SK-N-SH (cell line): ENCODE measurements at regions not wholly inside any gene's neighbourhood (a gene's known extent, or its start where the extent isn't known, plus 50 kb on each side); places are given as distances from the start of the nearest gene placed in this dataset.

Experiments
- CTCF ChIA-PET: fragments of 300-600, 350-600 bp; formaldehyde crosslinking; extraction: SDS; loops from one replicate; lab custom pipeline; 2021; lab: Yijun Ruan, JAX
- POLR2A ChIA-PET: fragments of 350-600 bp; sonication (Branson Sonifier 250); formaldehyde crosslinking; extraction: SDS; loops from one replicate; lab custom pipeline; 2020; ENCODE audit warnings: antibody characterized with exemption, inconsistent platforms; lab: Yijun Ruan, JAX
- DNase-seq: peaks from one replicate; pipeline ENCODE4 v3.0.0; 2012
- H2AFZ ChIP-seq: fragments of 200-600 bp; sonication (generic); 2 replicates; pipeline ENCODE4 v1.8.1; 2016; ENCODE audit warnings: antibody characterized with exemption, mild to moderate bottlenecking, low read depth
- H3F3A ChIP-seq: fragments of 200-600 bp; sonication (generic); replicated peaks from 2 replicates; pipeline ENCODE3; 2016; ENCODE audit warnings: antibody characterized with exemption, mild to moderate bottlenecking; ENCODE audit not compliant: insufficient read depth
- H3K27ac ChIP-seq, 2 experiments: fragments of 200-500 bp in 1 of 2; fragments of 200-600 bp in 1 of 2; sonication (Bioruptor generic) in 1 of 2; sonication (generic), shearing (Covaris generic) in 1 of 2; 2 replicates each; pipeline versions ENCODE4 v1.5.1 to v1.6.1; 2014 to 2016; ENCODE audit warnings: low read depth in 2 of 2, inconsistent platforms in 1 of 2, low read length in 1 of 2, mild to moderate bottlenecking in 1 of 2, mixed read lengths in 1 of 2
- H3K27me3 ChIP-seq: fragments of 200-600 bp; sonication (generic), shearing (Covaris generic); 2 replicates; pipeline ENCODE4 v1.6.1; 2016; ENCODE audit warnings: mixed run types; ENCODE audit not compliant: insufficient read depth
- H3K36me3 ChIP-seq, 2 experiments: fragments of 200-500 bp in 1 of 2; fragments of 200-600 bp in 1 of 2; sonication (Bioruptor generic) in 1 of 2; sonication (generic) in 1 of 2; replicated peaks in 1 of 2; 2 replicates each; pipeline versions ENCODE3 to v1.5.1; 2014 to 2016; ENCODE audit warnings: low read length in 1 of 2, mild to moderate bottlenecking in 1 of 2; ENCODE audit not compliant: insufficient read depth in 2 of 2, control insufficient read depth in 1 of 2
- H3K4me1 ChIP-seq, 2 experiments: fragments of 200-500 bp in 1 of 2; fragments of 200-600 bp in 1 of 2; sonication (Bioruptor generic) in 1 of 2; sonication (generic), shearing (Covaris generic) in 1 of 2; 2 replicates each; pipeline versions ENCODE4 v1.5.1 to v1.6.1; 2014 to 2016; ENCODE audit warnings: low read depth in 1 of 2, low read length in 1 of 2, mixed run types in 1 of 2; ENCODE audit not compliant: insufficient read depth in 2 of 2, control insufficient read depth in 1 of 2
- H3K4me2 ChIP-seq: fragments of 200-600 bp; sonication (generic), shearing (Covaris generic); 2 replicates; pipeline ENCODE4 v1.6.1; 2017; ENCODE audit warnings: mixed run types
- H3K4me3 ChIP-seq, 2 experiments: fragments of 200-500 bp in 1 of 2; fragments of 200-600 bp in 1 of 2; sonication (Bioruptor generic) in 1 of 2; sonication (generic), shearing (Covaris generic) in 1 of 2; 2 replicates each; pipeline versions ENCODE4 v1.5.1 to v1.8.1; 2014 to 2016; ENCODE audit warnings: low read depth in 2 of 2, inconsistent platforms in 1 of 2, low read length in 1 of 2, mild to moderate bottlenecking in 1 of 2, mixed read lengths in 1 of 2, moderate library complexity in 1 of 2
- H3K79me2 ChIP-seq: fragments of 200-600 bp; sonication (generic); 2 replicates; pipeline ENCODE4 v1.8.1; 2017; ENCODE audit warnings: mild to moderate bottlenecking; ENCODE audit not compliant: insufficient read depth
- H3K9ac ChIP-seq: fragments of 200-600 bp; sonication (generic); 2 replicates; pipeline ENCODE4 v1.6.1; 2017; ENCODE audit warnings: mixed run types
- H3K9me2 ChIP-seq: fragments of 200-600 bp; sonication (generic); 2 replicates; pipeline ENCODE4 v1.6.1; 2017; ENCODE audit warnings: mixed run types
- H3K9me3 ChIP-seq: fragments of 200-600 bp; sonication (generic); 2 replicates; pipeline ENCODE4 v1.6.1; 2017; ENCODE audit warnings: mixed run types, mild to moderate bottlenecking, moderate library complexity
- H4K20me1 ChIP-seq: fragments of 200-600 bp; sonication (generic); 2 replicates; pipeline ENCODE4 v1.6.1; 2017; ENCODE audit warnings: mild to moderate bottlenecking, mixed run types; ENCODE audit not compliant: insufficient read depth
- CHD2 ChIP-seq: fragments of 150-350 bp; IDR thresholded peaks from 2 replicates; pipeline ENCODE4 v1.6.1; 2018; ENCODE audit warnings: low read length; ENCODE audit not compliant: partially characterized antibody
- ELF1 ChIP-seq: IDR thresholded peaks from 2 replicates; pipeline ENCODE4 v1.4.0; 2012
- EP300 ChIP-seq, 2 experiments: IDR thresholded peaks; 2 replicates each; pipeline versions ENCODE4 v1.4.0 to v1.6.1; 2012; ENCODE audit warnings: borderline replicate concordance in 1 of 2, low read depth in 1 of 2, low read length in 1 of 2
- FOXJ3 ChIP-seq: sonication (generic); formaldehyde crosslinking; IDR thresholded peaks from 2 replicates; pipeline ENCODE4 v1.5.1; 2020; ENCODE audit warnings: mild to moderate bottlenecking, missing genetic modification reagents
- FOXM1 ChIP-seq: IDR thresholded peaks from 2 replicates; pipeline ENCODE4 v1.4.0; 2012; ENCODE audit warnings: low read depth, mild to moderate bottlenecking
- GATA2 ChIP-seq: sonication (generic); formaldehyde crosslinking; IDR thresholded peaks from 2 replicates; pipeline ENCODE4 v1.5.0; 2020; ENCODE audit warnings: mild to moderate bottlenecking, missing genetic modification reagents
- JUND ChIP-seq: IDR thresholded peaks from 2 replicates; pipeline ENCODE4 v1.4.0; 2012
- MAX ChIP-seq: IDR thresholded peaks from 2 replicates; pipeline ENCODE4 v1.4.0; 2012; ENCODE audit warnings: low read depth
- MEF2A ChIP-seq: IDR thresholded peaks from 2 replicates; pipeline ENCODE4 v1.4.0; 2012; ENCODE audit warnings: low read depth, borderline replicate concordance
- MXI1 ChIP-seq: IDR thresholded peaks from 2 replicates; pipeline ENCODE4 v1.6.1; 2012; ENCODE audit warnings: mild to moderate bottlenecking, low read depth, low read length, improper control_type of control experiment
- NRF1 ChIP-seq: IDR thresholded peaks from 2 replicates; pipeline ENCODE4 v1.6.1; 2012; ENCODE audit warnings: low read depth, mild to moderate bottlenecking, low read length
- RAD21 ChIP-seq: IDR thresholded peaks from 2 replicates; pipeline ENCODE4 v1.6.1; 2012; ENCODE audit warnings: mild to moderate bottlenecking, low read length
- REST ChIP-seq: IDR thresholded peaks from 2 replicates; pipeline ENCODE4 v1.6.1; 2012; ENCODE audit warnings: mild to moderate bottlenecking, low read depth, low read length, moderate library complexity
- RFX5 ChIP-seq: IDR thresholded peaks from 2 replicates; pipeline ENCODE4 v1.6.1; 2012; ENCODE audit warnings: mild to moderate bottlenecking, improper control_type of control experiment, low read length
- RXRA ChIP-seq: IDR thresholded peaks from 2 replicates; pipeline ENCODE4 v1.4.0; 2012; ENCODE audit warnings: low read depth, mild to moderate bottlenecking, borderline replicate concordance
- SIN3A ChIP-seq: IDR thresholded peaks from 2 replicates; pipeline ENCODE4 v1.6.1; 2012; ENCODE audit warnings: low read depth, mild to moderate bottlenecking, low read length, moderate library complexity, borderline replicate concordance
- TCF12 ChIP-seq: IDR thresholded peaks from 2 replicates; pipeline ENCODE4 v1.4.0; 2012
- WGBS: methylation state at CpG from one replicate; pipeline ENCODE4 v1.1.6; 2017; ENCODE audit warnings: low lambda C conversion rate; 5-methylcytosine and 5-hydroxymethylcytosine counted together

- H4K20me1 ChIP-seq: no peaks in the 10 kb centered on the region
- WGBS: 50% methylated on average over 2 of the region's 2 CpGs
- H3K79me2 ChIP-seq: no peaks in the 10 kb centered on the region
- no peak overlapping the region for H3K27ac ChIP-seq
- DNase-seq: no peak
- H3K4me2 ChIP-seq: no peak overlapping the region
- no peak overlapping the region for H3K9ac ChIP-seq
- no peaks in the 10 kb centered on the region for H3K36me3 ChIP-seq
- ChIA-PET POLR2A (no interaction called here), CTCF (interaction anchor here (1.0 to 1.4 kb wide), 2 partner anchors 68 to 89 kb away, joined by 3 to 8 read pairs; no protein-coding TSS in a partner anchor)
- no peaks in the 10 kb centered on the region for H3K9me3 ChIP-seq
- no peak for TF ChIP-seq RFX5
- no peak for TF ChIP-seq MXI1
- no peak for TF ChIP-seq EP300 (IDR thresholded peaks at IDR 0.05; ENCODE audit: borderline replicate concordance in 1 of 2, low read depth in 1 of 2, low read length in 1 of 2)
- TF ChIP-seq FOXJ3 (CRISPR knock-in tag): no peak
- TF ChIP-seq RXRA: no peak
- no peak for TF ChIP-seq TCF12
- no peak for TF ChIP-seq MAX
- no peak for TF ChIP-seq MEF2A
- TF ChIP-seq NRF1: no peak
- no peaks in the 10 kb centered on the region for H3K4me1 ChIP-seq
- H2AFZ ChIP-seq: no peak overlapping the region
- H3K4me3 ChIP-seq: no peak overlapping the region
- H3K27me3 ChIP-seq: no peaks in the 10 kb centered on the region
- no peaks in the 10 kb centered on the region for H3F3A ChIP-seq
- H3K9me2 ChIP-seq: no peaks in the 10 kb centered on the region
These were observed 206.7 kb downstream of the CTH start for GRCh38 chr1:70617728-70618127.

GRCh38 chr1:70627910-70628309 lies 216.8 kb downstream of the CTH start:
- H3F3A ChIP-seq: no peaks in the 10 kb centered on the region
- no peak for TF ChIP-seq SIN3A
- TF ChIP-seq CHD2: no peak
- no peak for TF ChIP-seq RFX5
- no peak for TF ChIP-seq FOXM1
- peak; percentile 14; the same call in 1 of the 2 replicates for TF ChIP-seq TCF12
- TF ChIP-seq ELF1: no peak
- TF ChIP-seq JUND: no peak
- no peaks in the 10 kb centered on the region for H3K9me3 ChIP-seq
- H3K9me2 ChIP-seq: no peaks in the 10 kb centered on the region
- H3K4me2 ChIP-seq: no peak overlapping the region
- no peak overlapping the region for H3K4me3 ChIP-seq
- H3K79me2 ChIP-seq: no peaks in the 10 kb centered on the region
- CTCF ChIA-PET: interaction anchor here (1.2 kb wide), 1 partner anchor 12 kb away, joined by 3 read pairs; no protein-coding TSS in a partner anchor
- 43% methylated on average over 4 of the region's 4 CpGs for WGBS
- no peaks in the 10 kb centered on the region for H3K27me3 ChIP-seq
- no peak overlapping the region for H2AFZ ChIP-seq
- no peaks in the 10 kb centered on the region for H3K36me3 ChIP-seq
- no peaks in the 10 kb centered on the region for H3K4me1 ChIP-seq
- POLR2A ChIA-PET: no interaction called here
- H3K9ac ChIP-seq: no peak overlapping the region
- H3K27ac ChIP-seq: no peak overlapping the region
- no peak for DNase-seq
- no peaks in the 10 kb centered on the region for H4K20me1 ChIP-seq

GRCh38 chr1:70628973-70629372 lies 217.9 kb downstream of the CTH start:
- no peak overlapping the region for H3K9ac ChIP-seq
- no peaks in the 10 kb centered on the region for H3K9me3 ChIP-seq
- H3F3A ChIP-seq: no peaks in the 10 kb centered on the region
- CTCF ChIA-PET: interaction anchor here (1.2 kb wide), 1 partner anchor 13 kb away, joined by 3 read pairs; no protein-coding TSS in a partner anchor
- H3K9me2 ChIP-seq: no peaks in the 10 kb centered on the region
- no peaks in the 10 kb centered on the region for H4K20me1 ChIP-seq
- no peak overlapping the region for H2AFZ ChIP-seq
- H3K36me3 ChIP-seq: no peaks in the 10 kb centered on the region
- 40% methylated on average over 4 of the region's 5 CpGs for WGBS
- H3K79me2 ChIP-seq: no peaks in the 10 kb centered on the region
- DNase-seq: no peak
- H3K27ac ChIP-seq: no peak overlapping the region
- TF ChIP-seq MEF2A: no peak
- TF ChIP-seq RAD21: no peak
- TF ChIP-seq GATA2 (CRISPR knock-in tag): no peak
- no peak for TF ChIP-seq MAX
- TF ChIP-seq FOXJ3 (CRISPR knock-in tag): no peak
- no peak for TF ChIP-seq FOXM1
- TF ChIP-seq REST: peak; percentile 56; the same call in 1 of the 2 replicates
- no peak for TF ChIP-seq NRF1
- TF ChIP-seq TCF12: no peak
- POLR2A ChIA-PET: no interaction called here
- H3K4me1 ChIP-seq: no peaks in the 10 kb centered on the region
- H3K4me2 ChIP-seq: no peak overlapping the region
- H3K4me3 ChIP-seq: no peak overlapping the region
- no peaks in the 10 kb centered on the region for H3K27me3 ChIP-seq
